Hematopoietic multipotent progenitor cell (in vitro differentiated cells): ENCODE measurements at regions not wholly inside any gene's neighbourhood (a gene's known extent, or its start where the extent isn't known, plus 50 kb on each side); places are given as distances from the start of the nearest gene placed in this dataset.

Source experiments
- DNase-seq, 3 donors: peaks; one replicate each; pipeline ENCODE4 v3.0.0-alpha.2; 2011 to 2015; ENCODE audit warnings: low read depth in 2 of 3, low spot score in 2 of 3

GRCh38 chr15:70293591-70294470 lies 196.1 kb upstream of the TLE3 start:
- no peak for DNase-seq

GRCh38 chr15:70293138-70293537 lies 195.4 kb upstream of the TLE3 start:
- DNase-seq: no peak

GRCh38 chr15:70292076-70292760 lies 194.5 kb upstream of the TLE3 start:
- DNase-seq: no peak

GRCh38 chr15:70291305-70292075 lies 193.8 kb upstream of the TLE3 start:
- no peak for DNase-seq

GRCh38 chr15:70290708-70291107 lies 193.0 kb upstream of the TLE3 start:
- DNase-seq: no peak

- DNase-seq: no peak
Measured at GRCh38 chr15:70289191-70289955, 191.7 kb upstream of the TLE3 start.

GRCh38 chr15:70286113-70286806 lies 188.5 kb upstream of the TLE3 start:
- DNase-seq: no peak

GRCh38 chr15:70284438-70285214 lies 186.9 kb upstream of the TLE3 start:
- no peak for DNase-seq

- no peak for DNase-seq
Measured at GRCh38 chr15:70283511-70283910, 185.8 kb upstream of the TLE3 start.

GRCh38 chr15:70281811-70282307 lies 184.1 kb upstream of the TLE3 start:
- no peak for DNase-seq

GRCh38 chr15:70281261-70281810 lies 183.6 kb upstream of the TLE3 start:
- DNase-seq: no peak

- DNase-seq: no peak
Measured at GRCh38 chr15:70280781-70281180, 183.1 kb upstream of the TLE3 start.

- DNase-seq: no peak
Measured at GRCh38 chr15:70279096-70279495, 181.4 kb upstream of the TLE3 start.

- no peak for DNase-seq
Measured at GRCh38 chr15:70278644-70279043, 180.9 kb upstream of the TLE3 start.

GRCh38 chr15:70277556-70277955 lies 179.8 kb upstream of the TLE3 start:
- DNase-seq: no peak

- DNase-seq: no peak
Measured at GRCh38 chr15:70276401-70276800, 178.7 kb upstream of the TLE3 start.

- no peak for DNase-seq
Measured at GRCh38 chr15:70275461-70276138, 177.9 kb upstream of the TLE3 start.

GRCh38 chr15:70274908-70275307 lies 177.2 kb upstream of the TLE3 start:
- no peak for DNase-seq
